Thoracic aorta (tissue), 2 donors: ENCODE measurements at regions not wholly inside any gene's neighbourhood (a gene's known extent, or its start where the extent isn't known, plus 50 kb on each side); places are given as distances from the start of the nearest gene placed in this dataset.

ENCODE experiments used
- ATAC-seq: fragments of 150-250 bp; one replicate; pipeline ENCODE4 v1.8.0; 2017; ENCODE audit warnings: low read depth; ENCODE audit not compliant: insufficient number of reproducible peaks, low FRiP score
- DNase-seq: peaks from one replicate; pipeline ENCODE4 v3.0.0-alpha.2; 2020; ENCODE audit warnings: low spot score
- H3K27ac ChIP-seq, 2 donors: fragments of 200-600 bp; sonication (generic); 1 replicate in 1 of 2; 2 replicates in 1 of 2; pipeline ENCODE4 v1.5.1; 2016; ENCODE audit warnings: mild to moderate bottlenecking in 2 of 2, moderate library complexity in 2 of 2
- H3K27me3 ChIP-seq: fragments of 200-600 bp; sonication (generic); replicated peaks from 2 replicates; pipeline ENCODE4 v1.6.0; 2016; ENCODE audit warnings: mild to moderate bottlenecking; ENCODE audit not compliant: insufficient read depth
- H3K36me3 ChIP-seq: fragments of 200-600 bp; sonication (generic); one replicate; pipeline ENCODE4 v1.5.1; 2016
- H3K4me1 ChIP-seq, 2 donors: fragments of 200-600 bp; sonication (generic); 1 replicate in 1 of 2; 2 replicates in 1 of 2; pipeline versions ENCODE4 v1.5.1 to v1.6.0; 2016; ENCODE audit warnings: low read depth in 2 of 2, mild to moderate bottlenecking in 1 of 2; ENCODE audit not compliant: control insufficient read depth in 1 of 2
- H3K4me3 ChIP-seq: fragments of 200-600 bp; sonication (generic); 2 replicates; pipeline ENCODE4 v1.5.1; 2016; ENCODE audit warnings: mild to moderate bottlenecking
- H3K9me3 ChIP-seq: fragments of 200-600 bp; sonication (generic); 2 replicates; pipeline ENCODE4 v1.5.1; 2016
- TF ChIP-seq, protein P1 (sequence below): fragments of 200-600 bp; sonication (generic); IDR thresholded peaks from one replicate; pipeline ENCODE4 v1.5.1; 2019; ENCODE audit warnings: antibody characterized with exemption

DNA sequence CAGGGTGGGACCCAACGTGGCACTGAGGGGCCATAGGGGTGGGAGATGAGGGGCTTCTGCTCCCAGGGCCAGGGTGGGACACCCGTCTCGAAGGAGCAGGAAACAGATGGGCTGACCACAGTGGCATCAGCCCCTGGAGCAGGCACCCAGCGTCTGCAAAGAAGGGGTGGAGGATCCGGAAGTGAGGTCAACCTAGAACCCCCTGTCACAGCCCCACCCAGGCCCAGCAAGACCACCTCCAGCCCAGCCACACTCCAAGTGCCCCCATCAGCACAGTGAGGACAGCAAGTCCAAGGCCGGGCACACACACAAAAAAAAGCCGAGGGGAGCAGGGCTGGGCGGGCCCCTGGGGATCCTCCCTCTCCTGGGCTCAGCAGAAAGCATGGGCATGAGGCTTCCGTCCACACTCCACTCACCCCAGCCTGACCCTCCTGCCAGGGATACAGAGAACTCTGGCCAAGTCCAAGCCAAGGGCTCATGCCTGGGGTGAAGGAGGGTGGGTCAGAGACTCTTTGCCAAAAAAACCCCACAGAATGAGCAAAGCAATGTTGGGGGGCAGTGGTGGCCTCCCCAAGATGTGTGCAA lies 111.0 kb downstream of the FOXL3 start:
- DNase-seq (no peak), ATAC-seq (no peak)
- H3K36me3 ChIP-seq = no peaks in the 10 kb centered on the region
- H3K27me3 ChIP-seq = no peaks in the 10 kb centered on the region
- H3K4me1 ChIP-seq = no peaks in the 10 kb centered on the region
- H3K4me3 ChIP-seq = no peak overlapping the region
- H3K27ac ChIP-seq = no peak overlapping the region
- TF ChIP-seq, protein P1, sequence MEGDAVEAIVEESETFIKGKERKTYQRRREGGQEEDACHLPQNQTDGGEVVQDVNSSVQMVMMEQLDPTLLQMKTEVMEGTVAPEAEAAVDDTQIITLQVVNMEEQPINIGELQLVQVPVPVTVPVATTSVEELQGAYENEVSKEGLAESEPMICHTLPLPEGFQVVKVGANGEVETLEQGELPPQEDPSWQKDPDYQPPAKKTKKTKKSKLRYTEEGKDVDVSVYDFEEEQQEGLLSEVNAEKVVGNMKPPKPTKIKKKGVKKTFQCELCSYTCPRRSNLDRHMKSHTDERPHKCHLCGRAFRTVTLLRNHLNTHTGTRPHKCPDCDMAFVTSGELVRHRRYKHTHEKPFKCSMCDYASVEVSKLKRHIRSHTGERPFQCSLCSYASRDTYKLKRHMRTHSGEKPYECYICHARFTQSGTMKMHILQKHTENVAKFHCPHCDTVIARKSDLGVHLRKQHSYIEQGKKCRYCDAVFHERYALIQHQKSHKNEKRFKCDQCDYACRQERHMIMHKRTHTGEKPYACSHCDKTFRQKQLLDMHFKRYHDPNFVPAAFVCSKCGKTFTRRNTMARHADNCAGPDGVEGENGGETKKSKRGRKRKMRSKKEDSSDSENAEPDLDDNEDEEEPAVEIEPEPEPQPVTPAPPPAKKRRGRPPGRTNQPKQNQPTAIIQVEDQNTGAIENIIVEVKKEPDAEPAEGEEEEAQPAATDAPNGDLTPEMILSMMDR = no peak
- peaks cover 13% of the 10 kb centered on the region for H3K9me3 ChIP-seq

DNA sequence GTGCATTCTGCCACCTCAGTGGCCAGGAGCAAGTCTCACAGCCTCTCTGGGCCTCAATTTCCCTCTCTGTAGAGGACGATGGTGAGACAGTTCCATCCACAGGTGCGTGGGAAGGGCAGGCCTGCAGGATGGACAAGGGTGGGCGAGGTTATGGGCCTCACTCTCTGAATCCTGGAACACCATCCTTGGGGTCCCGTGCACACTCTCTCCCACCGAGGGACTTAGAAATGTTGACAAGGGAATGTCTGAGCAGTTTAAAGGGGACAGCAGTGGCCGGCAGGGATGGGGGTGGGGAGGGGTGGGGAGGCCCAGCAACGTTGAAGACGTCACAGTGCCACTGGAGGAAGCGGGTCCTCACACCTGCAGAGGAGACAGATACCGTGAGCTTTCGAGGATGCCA lies 111.5 kb downstream of the FOXL3 start:
- TF ChIP-seq, protein P1 = no peak
- Histone ChIP-seq H3K27me3 (no peaks in the 10 kb centered on the region), H3K9me3 (peaks cover 10% of the 10 kb centered on the region), H3K36me3 (no peaks in the 10 kb centered on the region), H3K27ac (no peak overlapping the region), H3K4me3 (no peak overlapping the region), H3K4me1 (no peaks in the 10 kb centered on the region)
- DNase-seq (no peak), ATAC-seq (no peak)

DNA sequence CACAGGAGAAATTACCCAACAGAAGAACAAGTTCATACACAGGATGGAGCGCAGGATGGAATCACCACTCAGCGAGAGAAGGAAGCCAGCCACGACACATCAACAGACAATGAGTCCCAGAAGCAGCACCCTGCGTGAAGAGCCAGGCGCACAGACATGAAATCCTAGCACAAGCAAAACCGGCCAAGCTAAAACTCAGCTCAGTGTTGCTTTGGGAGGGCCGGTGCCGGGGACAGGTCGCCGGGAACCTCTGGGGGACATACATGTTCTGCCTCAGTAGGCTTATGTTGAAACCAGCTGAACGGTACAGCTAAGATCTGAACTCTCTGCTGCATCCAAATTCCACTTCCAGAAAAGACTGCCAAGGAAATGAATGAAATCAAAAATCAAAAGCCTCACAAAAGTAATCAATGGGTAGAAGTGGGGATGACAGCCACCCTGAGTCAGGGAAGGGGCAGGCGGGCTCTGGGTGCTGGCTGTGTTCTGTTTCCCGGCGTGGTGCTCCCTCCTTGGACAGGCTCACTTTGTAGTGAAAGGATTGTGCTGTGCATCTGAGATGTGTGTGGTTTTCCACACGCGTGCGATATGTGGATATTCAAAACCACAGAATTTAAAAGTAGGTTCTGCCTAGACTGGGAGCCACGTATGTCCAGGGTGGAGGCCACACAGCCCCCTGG lies 114.7 kb downstream of the PDGFA start:
- Histone ChIP-seq H3K4me3 (no peak overlapping the region), H3K27ac (no peak overlapping the region), H3K36me3 (no peaks in the 10 kb centered on the region), H3K27me3 (no peaks in the 10 kb centered on the region), H3K4me1 (no peaks in the 10 kb centered on the region), H3K9me3 (no peaks in the 10 kb centered on the region)
- TF ChIP-seq, protein P1 = no peak
- ATAC-seq = no peak
- DNase-seq = no peak

DNA sequence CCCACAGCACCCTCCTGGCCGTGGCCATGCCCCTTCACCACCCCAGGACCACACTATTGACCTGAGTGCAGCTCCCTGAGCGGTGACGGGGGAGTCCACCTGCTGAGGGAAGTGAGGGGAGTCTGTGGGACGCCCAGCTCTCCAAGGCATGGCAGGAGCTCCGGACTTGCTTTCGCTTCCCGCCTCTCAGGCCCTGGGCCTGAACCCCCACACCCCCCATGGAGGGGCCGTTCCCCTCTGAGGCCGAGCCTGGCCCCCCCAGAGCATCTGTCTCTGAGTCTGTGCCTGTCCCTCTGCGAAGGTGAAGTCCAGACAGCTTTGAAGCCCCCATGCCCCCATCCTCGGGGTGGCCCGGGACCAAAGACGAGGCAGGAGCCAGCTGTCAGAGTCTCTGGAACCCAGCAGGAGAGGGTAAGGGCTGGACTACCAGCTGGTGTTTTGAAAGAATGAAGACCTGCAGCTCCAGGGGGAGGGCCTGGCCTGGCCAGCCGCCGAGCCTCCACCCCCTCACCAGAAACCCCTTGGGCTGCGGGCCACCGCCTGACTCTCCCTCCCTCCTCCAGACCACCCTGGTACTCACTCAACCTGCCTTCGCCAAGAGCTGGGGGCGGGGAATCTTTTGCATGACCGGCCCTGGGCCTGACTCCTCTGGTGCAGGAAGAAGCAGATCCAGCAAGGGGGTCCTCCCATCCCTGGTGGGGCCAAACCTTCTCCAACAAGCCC lies 114.0 kb downstream of the PDGFA start:
- no peak for DNase-seq

More for the DNA sequence above, 114.0 kb downstream of the PDGFA start:
- no peak for ATAC-seq
- Histone ChIP-seq H3K4me1 (no peaks in the 10 kb centered on the region), H3K4me3 (no peak overlapping the region), H3K27me3 (no peaks in the 10 kb centered on the region), H3K27ac (no peak overlapping the region), H3K9me3 (no peaks in the 10 kb centered on the region), H3K36me3 (no peaks in the 10 kb centered on the region)
- TF ChIP-seq, protein P1 = no peak
